GM12878 (cell line): ENCODE measurements at regions not wholly inside any gene's neighbourhood (a gene's known extent, or its start where the extent isn't known, plus 50 kb on each side); places are given as distances from the start of the nearest gene placed in this dataset.

ENCODE experiments used
- ATAC-seq: fragments of 200-7000 bp; cut with Tn5 transposase; 3 replicates; pipeline ENCODE4 v1.9.1; 2020; ENCODE audit warnings: mild to moderate bottlenecking, moderate library complexity
- BruUV-seq: library from RNA; stranded (reverse); fragments of 400-500 nt; replicated peaks from 2 replicates; lab custom pipeline; 2021; lab: Mats Ljungman, UMichigan
- CTCF ChIA-PET: fragments of 300-600 bp; sonication (Branson Sonifier 250); formaldehyde crosslinking; extraction: SDS; loops from one replicate; lab custom pipeline; 2021; ENCODE audit warnings: inconsistent platforms; lab: Yijun Ruan, JAX
- POLR2A ChIA-PET: fragments of 350-600 bp; formaldehyde crosslinking; extraction: SDS; loops from one replicate; lab custom pipeline; 2021; ENCODE audit warnings: inconsistent platforms; lab: Charles Lee
- RAD21 ChIA-PET: fragments of 300-600 bp; sonication (Branson Sonifier 250); formaldehyde crosslinking; loops from one replicate; lab custom pipeline; 2023; ENCODE audit warnings: antibody characterized with exemption; ENCODE audit not compliant: unreplicated experiment; lab: Charles Lee
- SMC1A ChIA-PET: fragments of 300-600 bp; sonication (Branson Sonifier 250); formaldehyde crosslinking; loops from one replicate; lab custom pipeline; 2023; ENCODE audit not compliant: unreplicated experiment, uncharacterized antibody; lab: Charles Lee
- DNase-seq: peaks from one replicate; pipeline ENCODE4 v3.0.0-alpha.2; 2011; ENCODE audit warnings: low read depth, low spot score
- FAIRE-seq: peaks from 3 replicates; lab custom pipeline; 2011; peaks lifted over from hg19 to GRCh38; lab: Jason Lieb, UNC
- H2AFZ ChIP-seq: 2 replicates; pipeline ENCODE4 v1.6.0; 2011; ENCODE audit warnings: low read depth, low read length, control low read depth; ENCODE audit not compliant: control insufficient read depth
- H3K27ac ChIP-seq: 2 replicates; pipeline ENCODE4 v1.5.1; 2011; ENCODE audit warnings: control low read depth; ENCODE audit not compliant: control insufficient read depth, insufficient read depth
- H3K27me3 ChIP-seq, 2 experiments: replicated peaks in 1 of 2; 2 replicates each; pipeline versions ENCODE4 v1.6.0 to v1.6.1; 2011; ENCODE audit warnings: low read length in 1 of 2; ENCODE audit not compliant: control insufficient read depth in 2 of 2, insufficient read depth in 2 of 2
- H3K36me3 ChIP-seq, 2 experiments: 2 replicates each; pipeline ENCODE4 v1.5.1; 2011; ENCODE audit warnings: low read length in 1 of 2; ENCODE audit not compliant: control insufficient read depth in 2 of 2, insufficient read depth in 2 of 2
- H3K4me1 ChIP-seq: 2 replicates; pipeline ENCODE4 v1.6.1; 2011; ENCODE audit warnings: mild to moderate bottlenecking, low read length, moderate library complexity, mixed read lengths; ENCODE audit not compliant: control insufficient read depth, insufficient read depth
- H3K4me2 ChIP-seq: 2 replicates; pipeline ENCODE4 v1.6.0; 2011; ENCODE audit warnings: control low read depth; ENCODE audit not compliant: control insufficient read depth, insufficient read depth
- H3K4me3 ChIP-seq: fragments of 200-600 bp; sonication (generic); 2 replicates; pipeline ENCODE4 v1.5.1; 2016
- H3K79me2 ChIP-seq: 2 replicates; pipeline ENCODE4 v1.6.0; 2011; ENCODE audit warnings: low read length; ENCODE audit not compliant: control insufficient read depth, insufficient read depth
- H3K9ac ChIP-seq: 2 replicates; pipeline ENCODE4 v1.8.0; 2011; ENCODE audit warnings: low read length, control low read depth, mixed read lengths; ENCODE audit not compliant: control insufficient read depth, insufficient read depth
- H3K9me3 ChIP-seq: replicated peaks from 3 replicates; pipeline ENCODE4 v1.5.1; 2011; ENCODE audit warnings: mild to moderate bottlenecking, low read length; ENCODE audit not compliant: control insufficient read depth, insufficient read depth
- H4K20me1 ChIP-seq: 2 replicates; pipeline ENCODE4 v1.6.0; 2011; ENCODE audit not compliant: control insufficient read depth, insufficient read depth
- BCL3 ChIP-seq: IDR thresholded peaks from 2 replicates; pipeline ENCODE4 v1.6.1; 2011; ENCODE audit warnings: borderline replicate concordance, low read depth, mild to moderate bottlenecking, moderate library complexity, low read length; ENCODE audit not compliant: insufficient read depth, poor library complexity, severe bottlenecking
- CREB1 ChIP-seq: IDR thresholded peaks from 2 replicates; pipeline ENCODE4 v1.6.1; 2012; ENCODE audit warnings: low read depth, mild to moderate bottlenecking, inconsistent platforms
- ESRRA ChIP-seq: IDR thresholded peaks from 2 replicates; pipeline ENCODE4 v1.6.1; 2012; ENCODE audit warnings: mild to moderate bottlenecking, low read length, improper control_type of control experiment
- KDM1A ChIP-seq: fragments of 200-600 bp; sonication (generic); IDR thresholded peaks from 2 replicates; pipeline ENCODE4 v1.6.1; 2016; ENCODE audit warnings: borderline replicate concordance
- LARP7 ChIP-seq: fragments of 450-650 bp; IDR thresholded peaks from 2 replicates; pipeline ENCODE4 v1.6.1; 2017; ENCODE audit warnings: mild to moderate bottlenecking
- MEF2A ChIP-seq: IDR thresholded peaks from 2 replicates; pipeline ENCODE4 v1.6.1; 2011; ENCODE audit warnings: low read depth, mild to moderate bottlenecking, low read length, moderate library complexity; ENCODE audit not compliant: insufficient read depth
- PKNOX1 ChIP-seq: fragments of 450-650 bp; IDR thresholded peaks from 2 replicates; pipeline ENCODE4 v1.6.1; 2016; ENCODE audit warnings: mild to moderate bottlenecking
- RAD21 ChIP-seq: IDR thresholded peaks from 2 replicates; pipeline ENCODE4 v1.6.1; 2011; ENCODE audit warnings: mild to moderate bottlenecking, low read depth, low read length, moderate library complexity; ENCODE audit not compliant: insufficient read depth
- RCOR1 ChIP-seq: conservative IDR thresholded peaks from 2 replicates; pipeline ENCODE4 v1.6.1; 2012; ENCODE audit warnings: low read depth, low read length, improper control_type of control experiment
- RUNX3 ChIP-seq: IDR thresholded peaks from 2 replicates; pipeline ENCODE4 v1.6.1; 2012; ENCODE audit warnings: low read length, inconsistent platforms
- SMC3 ChIP-seq: IDR thresholded peaks from 2 replicates; pipeline ENCODE4 v1.6.1; 2011; ENCODE audit warnings: low read length, improper control_type of control experiment, borderline replicate concordance
- SRF ChIP-seq, 2 experiments: IDR thresholded peaks; 2 replicates each; pipeline ENCODE4 v1.6.1; 2011; ENCODE audit warnings: low read depth in 2 of 2, low read length in 2 of 2, mild to moderate bottlenecking in 1 of 2, moderate library complexity in 1 of 2
- STAT1 ChIP-seq: fragments of 450-650 bp; conservative IDR thresholded peaks from 2 replicates; pipeline ENCODE4 v1.6.1; 2014; ENCODE audit warnings: antibody characterized with exemption, mild to moderate bottlenecking
- TCF3 ChIP-seq: IDR thresholded peaks from 2 replicates; pipeline ENCODE4 v1.6.1; 2012; ENCODE audit warnings: low read depth, mild to moderate bottlenecking, low read length, borderline replicate concordance; ENCODE audit not compliant: insufficient read depth
- TCF7 ChIP-seq: IDR thresholded peaks from 2 replicates; pipeline ENCODE4 v1.6.1; 2014; ENCODE audit warnings: antibody characterized with exemption, borderline replicate concordance
- ZBTB4 ChIP-seq: fragments of 450-650 bp; formaldehyde crosslinking; IDR thresholded peaks from 2 replicates; pipeline ENCODE4 v1.4.0; 2022; ENCODE audit warnings: mild to moderate bottlenecking, moderate library complexity
- ZNF207 ChIP-seq: fragments of 450-650 bp; IDR thresholded peaks from 2 replicates; pipeline ENCODE4 v1.6.1; 2014; ENCODE audit warnings: antibody characterized with exemption, mild to moderate bottlenecking, borderline replicate concordance
- WGBS: methylation state at CpG from one replicate; pipeline ENCODE4 v1.1.6; 2016; ENCODE audit warnings: low lambda C conversion rate; ENCODE audit not compliant: insufficient replicate concordance, insufficient coverage; ENCODE audit errors: missing lambda C conversion rate; 5-methylcytosine and 5-hydroxymethylcytosine counted together
- in situ Hi-C: fragments of 300-500 bp; cut with MboI; formaldehyde crosslinking; loops from 9 replicates; pipeline ENCODE4 v1.14.3; 2018; ENCODE audit warnings: mixed read lengths
- intact Hi-C: fragments of 100-400 bp; cut with micrococcal nuclease; formaldehyde crosslinking; loops from one replicate; pipeline ENCODE4 v1.14.2; 2022; ENCODE audit not compliant: unreplicated experiment
- TF ChIP-seq, protein P1 (sequence below), 3 experiments: IDR thresholded peaks in 2 of 3; conservative IDR thresholded peaks in 1 of 3; 2 replicates each; pipeline ENCODE4 v1.5.1; 2011; ENCODE audit warnings: low read depth in 3 of 3, low read length in 3 of 3, mild to moderate bottlenecking in 3 of 3, control low read depth in 2 of 3, moderate library complexity in 2 of 3, inconsistent platforms in 1 of 3, mixed read lengths in 1 of 3; ENCODE audit not compliant: control insufficient read depth in 2 of 3, insufficient read depth in 1 of 3; ENCODE audit errors: extremely low read depth in 1 of 3

GRCh38 chr2:854460-854859 is 96.2 kb upstream of the SNTG2 start:
- Histone ChIP-seq H3K9me3 (no peaks in the 10 kb centered on the region; the same call in 2 of the 3 replicates), H3K27me3 (no peaks in the 10 kb centered on the region), H3K4me1 (no peaks in the 10 kb centered on the region), H3K79me2 (no peaks in the 10 kb centered on the region), H2AFZ (no peak overlapping the region), H3K36me3 (no peaks in the 10 kb centered on the region), H3K27ac (no peak overlapping the region), H3K4me2 (no peak overlapping the region), H3K4me3 (no peak overlapping the region), H3K9ac (no peak overlapping the region), H4K20me1 (no peaks in the 10 kb centered on the region)
- in situ Hi-C loops, result loop anchor here (10.0 kb wide), 1 partner anchor 690 kb away; no protein-coding TSS in a partner anchor
- POLR2A ChIA-PET, result no interaction called here
- RAD21 ChIA-PET, result no interaction called here
- DNase-seq (no peak), FAIRE-seq (no peak), ATAC-seq (peak; percentile 70)
- no TSS peak for BruUV-seq
- intact Hi-C loops, result loop anchor here (5.0 kb wide), 2 partner anchors 142 to 693 kb away; no protein-coding TSS in a partner anchor
- 0% methylated on average over 3 of the region's 3 CpGs for WGBS
- SMC1A ChIA-PET, result no interaction called here
- CTCF ChIA-PET, result no interaction called here
- no peak for TF ChIP-seq KDM1A
- TF ChIP-seq BCL3, result no peak
- TF ChIP-seq CREB1, result no peak
- TF ChIP-seq RAD21, result peak; percentile 52
- no peak for TF ChIP-seq ZNF207
- no peak for TF ChIP-seq TCF7
- no peak for TF ChIP-seq PKNOX1
- TF ChIP-seq SMC3, result peak; percentile 56
- no peak for TF ChIP-seq RCOR1
- TF ChIP-seq SRF (IDR thresholded peaks at IDR 0.05; ENCODE audit: low read depth in 2 of 2, low read length in 2 of 2), result no peak
- no peak for TF ChIP-seq RUNX3
- TF ChIP-seq TCF3, result no peak
- no peak for TF ChIP-seq ESRRA
- TF ChIP-seq STAT1, result no peak
- no peak for TF ChIP-seq ZBTB4 (CRISPR knock-in tag)
- TF ChIP-seq MEF2A, result no peak
- no peak for TF ChIP-seq LARP7
- TF ChIP-seq, protein P1, sequence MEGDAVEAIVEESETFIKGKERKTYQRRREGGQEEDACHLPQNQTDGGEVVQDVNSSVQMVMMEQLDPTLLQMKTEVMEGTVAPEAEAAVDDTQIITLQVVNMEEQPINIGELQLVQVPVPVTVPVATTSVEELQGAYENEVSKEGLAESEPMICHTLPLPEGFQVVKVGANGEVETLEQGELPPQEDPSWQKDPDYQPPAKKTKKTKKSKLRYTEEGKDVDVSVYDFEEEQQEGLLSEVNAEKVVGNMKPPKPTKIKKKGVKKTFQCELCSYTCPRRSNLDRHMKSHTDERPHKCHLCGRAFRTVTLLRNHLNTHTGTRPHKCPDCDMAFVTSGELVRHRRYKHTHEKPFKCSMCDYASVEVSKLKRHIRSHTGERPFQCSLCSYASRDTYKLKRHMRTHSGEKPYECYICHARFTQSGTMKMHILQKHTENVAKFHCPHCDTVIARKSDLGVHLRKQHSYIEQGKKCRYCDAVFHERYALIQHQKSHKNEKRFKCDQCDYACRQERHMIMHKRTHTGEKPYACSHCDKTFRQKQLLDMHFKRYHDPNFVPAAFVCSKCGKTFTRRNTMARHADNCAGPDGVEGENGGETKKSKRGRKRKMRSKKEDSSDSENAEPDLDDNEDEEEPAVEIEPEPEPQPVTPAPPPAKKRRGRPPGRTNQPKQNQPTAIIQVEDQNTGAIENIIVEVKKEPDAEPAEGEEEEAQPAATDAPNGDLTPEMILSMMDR (IDR thresholded peaks at IDR 0.05 in 2 of 3, conservative IDR thresholded peaks at IDR 0.05 in 1 of 3; ENCODE audit: control insufficient read depth in 2 of 3, extremely low read depth in 1 of 3, insufficient read depth in 1 of 3, low read depth in 3 of 3, low read length in 3 of 3), result peak; percentile 40 to 58 (median 53); a peak in 5 of 6 replicates
